HepG2 (cell line): ENCODE measurements at regions not wholly inside any gene's neighbourhood (a gene's known extent, or its start where the extent isn't known, plus 50 kb on each side); places are given as distances from the start of the nearest gene placed in this dataset.

Experiments used
- ATAC-seq: fragments of 200-7000 bp; cut with Tn5 transposase; 3 replicates; pipeline ENCODE4 v1.9.1; 2020; ENCODE audit warnings: mild to moderate bottlenecking, moderate library complexity
- BruUV-seq: library from RNA; stranded (reverse); fragments of 400-500 nt; replicated peaks from 2 replicates; lab custom pipeline; 2021; lab: Mats Ljungman, UMichigan
- CTCF ChIA-PET: fragments of 300-600 bp; formaldehyde crosslinking; extraction: SDS; loops from one replicate; lab custom pipeline; 2021; ENCODE audit warnings: low total read pairs, inconsistent platforms, low intra/inter-chr PET ratio; lab: Yijun Ruan, JAX
- POLR2A ChIA-PET: fragments of 350-600 bp; sonication (Branson Sonifier 250); formaldehyde crosslinking; loops from one replicate; lab custom pipeline; 2020; ENCODE audit warnings: antibody characterized with exemption, inconsistent platforms; lab: Yijun Ruan, JAX
- DNase-seq: peaks from one replicate; pipeline ENCODE4 v3.0.0-alpha.2; 2015; ENCODE audit warnings: low spot score
- FAIRE-seq: peaks from 3 replicates; lab custom pipeline; 2011; peaks lifted over from hg19 to GRCh38; lab: Jason Lieb, UNC
- H2AFZ ChIP-seq: one replicate; pipeline ENCODE4 v1.6.1; 2011; ENCODE audit warnings: low read length, inconsistent platforms
- H3K27ac ChIP-seq: fragments of 300-600 bp; 3 replicates; pipeline ENCODE4 v1.8.0; 2011; ENCODE audit warnings: mixed run types, mild to moderate bottlenecking, mixed read lengths, low read length, inconsistent platforms; ENCODE audit not compliant: insufficient read depth; ENCODE audit errors: extremely low read length
- H3K27me3 ChIP-seq, 2 experiments: fragments of 200-600 bp in 1 of 2; 2 replicates in 1 of 2; 3 replicates in 1 of 2; pipeline versions ENCODE4 v1.6.0 to v1.8.0; 2011; ENCODE audit warnings: low read length in 2 of 2, mild to moderate bottlenecking in 2 of 2, moderate library complexity in 2 of 2, inconsistent platforms in 1 of 2; ENCODE audit not compliant: insufficient read depth in 2 of 2, control insufficient read depth in 1 of 2
- H3K36me3 ChIP-seq, 2 experiments: fragments of 200-600 bp in 1 of 2; replicated peaks in 1 of 2; 2 replicates in 1 of 2; 3 replicates in 1 of 2; pipeline versions ENCODE4 v1.5.1 to v1.8.0; 2011; ENCODE audit warnings: low read length in 2 of 2, inconsistent platforms in 1 of 2; ENCODE audit not compliant: insufficient read depth in 2 of 2, control insufficient read depth in 1 of 2
- H3K4me1 ChIP-seq: 2 replicates; pipeline ENCODE4 v1.5.1; 2012; ENCODE audit warnings: low read length, inconsistent platforms; ENCODE audit not compliant: insufficient read depth
- H3K4me2 ChIP-seq: 2 replicates; pipeline ENCODE4 v1.6.0; 2011; ENCODE audit warnings: low read depth, low read length, inconsistent platforms
- H3K4me3 ChIP-seq, 3 experiments: fragments of 200-600 bp in 1 of 3; sonication (generic), shearing (Covaris generic) in 1 of 3; replicated peaks in 1 of 3; 2 replicates each; pipeline ENCODE4 v1.5.1; 2011 to 2016; ENCODE audit warnings: low read length in 3 of 3, inconsistent platforms in 2 of 3, low read depth in 2 of 3, mild to moderate bottlenecking in 2 of 3, control low read depth in 1 of 3, mixed read lengths in 1 of 3; ENCODE audit not compliant: insufficient read depth in 1 of 3
- H3K79me2 ChIP-seq: one replicate; pipeline ENCODE4 v1.6.1; 2011; ENCODE audit warnings: low read length, inconsistent platforms; ENCODE audit not compliant: insufficient read depth
- H3K9ac ChIP-seq: 2 replicates; pipeline ENCODE4 v1.6.0; 2011; ENCODE audit warnings: mild to moderate bottlenecking, low read depth, low read length, inconsistent platforms; ENCODE audit not compliant: insufficient read depth
- H3K9me3 ChIP-seq: 2 replicates; pipeline ENCODE4 v1.5.1; 2012; ENCODE audit warnings: mild to moderate bottlenecking, low read length
- H4K20me1 ChIP-seq: 2 replicates; pipeline ENCODE4 v1.6.0; 2011; ENCODE audit warnings: inconsistent platforms, mild to moderate bottlenecking, low read length, moderate library complexity; ENCODE audit not compliant: insufficient read depth
- NONO ChIP-seq, 2 experiments: fragments of 450-650 bp in 1 of 2; sonication (generic) in 1 of 2; formaldehyde crosslinking in 1 of 2; IDR thresholded peaks in 1 of 2; conservative IDR thresholded peaks in 1 of 2; 2 replicates each; pipeline versions ENCODE4 v1.6.1 to v1.8.0; 2017 to 2022; ENCODE audit warnings: mild to moderate bottlenecking in 1 of 2, missing genetic modification reagents in 1 of 2, moderate library complexity in 1 of 2
- PLRG1 ChIP-seq: fragments of 450-650 bp; conservative IDR thresholded peaks from 2 replicates; pipeline ENCODE4 v1.6.1; 2016
- RXRB ChIP-seq: IDR thresholded peaks from 2 replicates; pipeline ENCODE4 v1.6.1; 2016; ENCODE audit warnings: borderline replicate concordance, missing genetic modification reagents, missing compliant biosample characterization
- ZBTB34 ChIP-seq: sonication (generic); formaldehyde crosslinking; IDR thresholded peaks from 2 replicates; pipeline ENCODE4 v1.8.0; 2022; ENCODE audit warnings: mild to moderate bottlenecking, missing genetic modification reagents
- ZNF10 ChIP-seq: sonication (generic); formaldehyde crosslinking; IDR thresholded peaks from 2 replicates; pipeline ENCODE4 v1.4.0; 2020; ENCODE audit warnings: mild to moderate bottlenecking, low read depth, missing genetic modification reagents, borderline replicate concordance
- ZNF549 ChIP-seq: sonication (generic); formaldehyde crosslinking; IDR thresholded peaks from 2 replicates; pipeline ENCODE4 v1.5.0; 2020; ENCODE audit warnings: missing genetic modification reagents
- WGBS: methylation state at CpG from one replicate; pipeline ENCODE4 v1.1.6; 2017; ENCODE audit warnings: low lambda C conversion rate; 5-methylcytosine and 5-hydroxymethylcytosine counted together
- in situ Hi-C: cut with HindIII; loops from 2 replicates; pipeline ENCODE4 v1.10.0; 2017; ENCODE audit warnings: low pct_unique_long_range_greater_than_20kb; ENCODE audit not compliant: extremely low pct_ligation_motif_present
- intact Hi-C: fragments of 100-400 bp; cut with micrococcal nuclease; formaldehyde crosslinking; loops from one replicate; pipeline ENCODE4 v1.10.0; 2022; ENCODE audit not compliant: unreplicated experiment
- TF ChIP-seq, protein P1 (sequence below): sonication (generic); formaldehyde crosslinking; IDR thresholded peaks from 2 replicates; pipeline ENCODE4 v1.4.0; 2020; ENCODE audit warnings: missing genetic modification reagents; ENCODE audit errors: not compliant biosample characterization

- Histone ChIP-seq H3K79me2 (no peaks in the 10 kb centered on the region), H3K27ac (no peak overlapping the region), H3K4me1 (no peaks in the 10 kb centered on the region), H3K36me3 (no peaks in the 10 kb centered on the region), H2AFZ (no peak overlapping the region), H3K9ac (no peak overlapping the region), H4K20me1 (no peaks in the 10 kb centered on the region), H3K27me3 (no peaks in the 10 kb centered on the region), H3K4me3 (no peak overlapping the region), H3K4me2 (no peak overlapping the region), H3K9me3 (peaks cover 13% of the 10 kb centered on the region; the same call in 1 of the 2 replicates)
- no peak for ATAC-seq
- WGBS = 1% methylated on average over 3 of the region's 3 CpGs
- no peak for TF ChIP-seq NONO (IDR thresholded peaks at IDR 0.05)
- no peak for TF ChIP-seq NONO (CRISPR knock-in tag; conservative IDR thresholded peaks at IDR 0.05)
- no peak for TF ChIP-seq ZNF549 (CRISPR knock-in tag)
- TF ChIP-seq ZNF10 (CRISPR knock-in tag) = no peak
- no peak for TF ChIP-seq ZBTB34 (CRISPR knock-in tag)
- no peak for TF ChIP-seq RXRB (CRISPR knock-in tag)
- no peak for TF ChIP-seq PLRG1
- TF ChIP-seq, protein P1, sequence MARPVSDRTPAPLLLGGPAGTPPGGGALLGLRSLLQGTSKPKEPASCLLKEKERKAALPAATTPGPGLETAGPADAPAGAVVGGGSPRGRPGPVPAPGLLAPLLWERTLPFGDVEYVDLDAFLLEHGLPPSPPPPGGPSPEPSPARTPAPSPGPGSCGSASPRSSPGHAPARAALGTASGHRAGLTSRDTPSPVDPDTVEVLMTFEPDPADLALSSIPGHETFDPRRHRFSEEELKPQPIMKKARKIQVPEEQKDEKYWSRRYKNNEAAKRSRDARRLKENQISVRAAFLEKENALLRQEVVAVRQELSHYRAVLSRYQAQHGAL (CRISPR knock-in tag) = no peak
- in situ Hi-C loops (no loop called here), intact Hi-C loops (no loop called here)
- DNase-seq = no peak
- no TSS peak for BruUV-seq
- POLR2A ChIA-PET = no interaction called here
- no peak for FAIRE-seq
- CTCF ChIA-PET = no interaction called here
These were observed 126.6 kb upstream of the MME start for GRCh38 chr3:154953538-154953937.
